Bronchial epithelial cell (primary cell): ENCODE measurements at regions not wholly inside any gene's neighbourhood (a gene's known extent, or its start where the extent isn't known, plus 50 kb on each side); places are given as distances from the start of the nearest gene placed in this dataset.
A peak's percentile ranks its signal among the peaks of the same experiment; 100 is the strongest.

ENCODE experiments used
- DNase-seq: peaks from one replicate; pipeline ENCODE4 v3.0.0-alpha.2; 2010; ENCODE audit warnings: low read depth
- FAIRE-seq: peaks from 2 replicates; lab custom pipeline; 2011; peaks lifted over from hg19 to GRCh38; lab: Jason Lieb, UNC
- H3K27me3 ChIP-seq: 2 replicates; pipeline ENCODE4 v1.5.1; 2011; ENCODE audit warnings: low read length; ENCODE audit not compliant: control insufficient read depth, insufficient read depth
- H3K36me3 ChIP-seq: 2 replicates; pipeline ENCODE4 v1.5.1; 2011; ENCODE audit warnings: low read length; ENCODE audit not compliant: control insufficient read depth, insufficient read depth
- H3K4me3 ChIP-seq: 2 replicates; pipeline ENCODE4 v1.5.1; 2011; ENCODE audit warnings: mild to moderate bottlenecking, low read depth, low read length, control low read depth
- TF ChIP-seq, protein P1 (sequence below): IDR thresholded peaks from 2 replicates; pipeline ENCODE4 v1.5.1; 2011; ENCODE audit warnings: mild to moderate bottlenecking, moderate library complexity, low read length, control low read depth, inconsistent platforms; ENCODE audit not compliant: insufficient read depth, severe bottlenecking

DNA sequence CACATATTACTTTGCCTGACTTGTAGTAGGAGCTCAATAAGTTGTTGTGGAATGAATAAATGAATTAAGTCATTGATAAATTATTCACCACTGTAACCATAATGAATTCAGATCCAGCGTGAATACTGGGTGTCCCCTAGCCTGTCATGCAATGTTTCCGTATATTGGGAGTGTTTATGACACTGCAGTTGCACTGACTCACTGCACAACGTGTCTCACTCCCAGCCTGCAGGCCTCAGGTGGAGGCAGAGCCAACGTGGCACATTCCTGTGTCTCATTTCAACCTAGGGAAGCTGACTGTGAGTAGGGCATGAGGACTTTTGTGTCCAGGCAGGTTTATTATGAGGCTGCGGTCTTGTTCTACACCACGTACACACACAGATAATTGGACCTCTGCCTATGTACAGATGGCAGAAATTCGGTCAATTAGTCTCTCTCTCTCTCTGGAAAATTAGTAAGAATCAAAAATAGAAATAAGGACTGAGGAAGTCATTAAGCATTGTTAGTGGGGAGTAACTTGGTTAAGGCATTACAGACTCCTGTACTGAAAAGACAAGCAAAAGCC is 299.1 kb upstream of the IGFBP3 start:
- Histone ChIP-seq H3K4me3 (no peak overlapping the region), H3K27me3 (no peaks in the 10 kb centered on the region), H3K36me3 (no peaks in the 10 kb centered on the region)
- DNase-seq (peak; percentile 98), FAIRE-seq (peak; percentile 99)
- TF ChIP-seq, protein P1, sequence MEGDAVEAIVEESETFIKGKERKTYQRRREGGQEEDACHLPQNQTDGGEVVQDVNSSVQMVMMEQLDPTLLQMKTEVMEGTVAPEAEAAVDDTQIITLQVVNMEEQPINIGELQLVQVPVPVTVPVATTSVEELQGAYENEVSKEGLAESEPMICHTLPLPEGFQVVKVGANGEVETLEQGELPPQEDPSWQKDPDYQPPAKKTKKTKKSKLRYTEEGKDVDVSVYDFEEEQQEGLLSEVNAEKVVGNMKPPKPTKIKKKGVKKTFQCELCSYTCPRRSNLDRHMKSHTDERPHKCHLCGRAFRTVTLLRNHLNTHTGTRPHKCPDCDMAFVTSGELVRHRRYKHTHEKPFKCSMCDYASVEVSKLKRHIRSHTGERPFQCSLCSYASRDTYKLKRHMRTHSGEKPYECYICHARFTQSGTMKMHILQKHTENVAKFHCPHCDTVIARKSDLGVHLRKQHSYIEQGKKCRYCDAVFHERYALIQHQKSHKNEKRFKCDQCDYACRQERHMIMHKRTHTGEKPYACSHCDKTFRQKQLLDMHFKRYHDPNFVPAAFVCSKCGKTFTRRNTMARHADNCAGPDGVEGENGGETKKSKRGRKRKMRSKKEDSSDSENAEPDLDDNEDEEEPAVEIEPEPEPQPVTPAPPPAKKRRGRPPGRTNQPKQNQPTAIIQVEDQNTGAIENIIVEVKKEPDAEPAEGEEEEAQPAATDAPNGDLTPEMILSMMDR, result no peak

DNA sequence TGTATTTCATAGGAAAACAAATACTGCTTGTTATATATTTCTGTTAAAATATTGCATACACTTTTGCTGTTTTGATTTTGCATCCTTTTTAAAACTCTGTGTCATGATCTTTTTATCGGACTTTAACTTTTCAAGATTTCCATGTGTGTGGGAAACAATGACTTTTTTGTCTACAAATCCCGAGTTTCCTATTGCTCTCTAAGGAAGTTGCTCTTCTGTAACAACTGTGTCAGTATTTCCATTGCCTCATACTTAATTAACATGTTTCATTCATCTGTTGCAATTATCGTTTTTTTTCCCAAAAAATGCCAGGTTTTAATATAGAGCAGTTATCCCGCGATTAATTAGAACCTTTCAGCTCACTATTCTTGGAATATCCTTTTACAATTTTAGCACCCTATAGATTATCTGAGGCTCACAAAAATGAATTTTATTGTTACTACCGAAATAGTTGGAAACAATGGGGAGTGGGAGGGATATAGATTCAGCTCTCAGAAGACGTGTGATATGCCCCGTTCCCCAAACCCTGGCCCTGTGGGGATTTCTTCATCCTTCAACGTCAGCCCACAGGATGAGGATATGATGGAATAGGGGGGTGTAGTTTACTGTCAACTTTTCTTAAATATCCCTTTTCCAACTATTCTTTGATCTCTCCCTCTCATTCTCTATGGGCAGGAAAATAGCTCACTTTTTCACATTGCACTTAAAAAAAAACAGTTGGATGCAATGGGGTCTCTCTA is 297.6 kb upstream of the IGFBP3 start:
- no peak for FAIRE-seq
- TF ChIP-seq, protein P1, result no peak
- no peak for DNase-seq
- H3K36me3 ChIP-seq, result no peaks in the 10 kb centered on the region
- H3K4me3 ChIP-seq, result no peak overlapping the region
- no peaks in the 10 kb centered on the region for H3K27me3 ChIP-seq

DNA sequence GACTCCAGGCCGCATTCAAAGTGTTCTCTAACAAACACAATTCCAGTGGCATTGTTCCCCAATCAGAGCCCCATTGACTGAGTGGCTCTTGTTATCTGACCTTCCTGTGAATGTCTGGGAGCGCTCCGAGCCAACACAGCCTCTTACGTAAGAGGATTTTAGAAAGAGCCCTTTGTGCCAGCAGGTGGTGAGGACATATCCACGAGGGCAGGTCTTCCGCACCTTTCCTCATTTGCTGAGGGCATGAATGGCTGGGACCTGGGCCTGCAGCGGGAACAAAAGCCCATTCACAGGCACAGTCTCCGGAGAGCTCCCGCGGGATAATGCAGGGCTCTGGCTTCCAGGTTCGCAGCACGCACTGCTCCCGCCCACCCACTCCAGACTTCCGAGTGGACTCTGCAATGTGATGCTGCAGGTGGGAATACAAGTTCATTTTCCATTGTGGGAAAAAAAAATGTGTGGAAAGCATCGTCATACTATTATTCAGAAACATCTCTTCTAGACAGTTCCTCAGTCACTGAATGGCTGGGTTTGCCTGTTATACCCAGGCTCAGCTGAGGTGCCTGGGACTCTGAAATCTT is 295.0 kb upstream of the IGFBP3 start:
- H3K4me3 ChIP-seq, result no peak overlapping the region
- TF ChIP-seq, protein P1, result no peak
- H3K36me3 ChIP-seq, result no peaks in the 10 kb centered on the region
- H3K27me3 ChIP-seq, result no peaks in the 10 kb centered on the region
- FAIRE-seq (peak; percentile 83), DNase-seq (peak; percentile 51)

- H3K36me3 ChIP-seq, result no peaks in the 10 kb centered on the region
- no peak for FAIRE-seq
Observed at GRCh38 chr7:46214526-46214925, 293.5 kb upstream of the IGFBP3 start.

DNA sequence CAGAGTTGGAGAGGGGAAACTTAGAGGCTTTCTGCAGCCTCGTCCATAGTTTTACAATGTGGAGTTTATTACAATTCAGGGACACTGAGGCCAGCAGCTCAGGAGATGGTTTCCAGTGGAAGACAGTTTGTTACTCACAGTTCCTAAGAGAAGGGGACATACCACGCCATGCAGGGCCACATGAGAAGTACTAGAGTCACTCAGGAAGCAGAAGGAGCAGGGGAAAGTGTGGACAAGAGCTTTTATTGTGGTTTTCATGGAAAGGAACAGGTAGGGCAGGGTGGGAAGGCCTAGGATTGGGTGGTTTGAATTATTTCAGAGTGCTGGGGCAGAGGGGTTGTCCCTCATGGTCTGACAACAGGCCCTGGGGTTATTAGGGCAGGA is 292.1 kb upstream of the IGFBP3 start:
- Histone ChIP-seq H3K27me3 (no peaks in the 10 kb centered on the region), H3K4me3 (no peak overlapping the region), H3K36me3 (no peaks in the 10 kb centered on the region)
- no peak for FAIRE-seq
- DNase-seq, result no peak
- TF ChIP-seq, protein P1, result no peak

More at GRCh38 chr7:46214526-46214925, 293.5 kb upstream of the IGFBP3 start:
- Histone ChIP-seq H3K4me3 (no peak overlapping the region), H3K27me3 (no peaks in the 10 kb centered on the region)
- TF ChIP-seq, protein P1, result no peak
- no peak for DNase-seq
